ENCODE measurements at regions not wholly inside any gene's neighbourhood (a gene's known extent, or its start where the extent isn't known, plus 50 kb on each side); places are given as distances from the start of the nearest gene placed in this dataset.
"Not testable (repeated sequence)": the region's sequence is repeated elsewhere in the genome, so short reads cannot be mapped to it uniquely, and the experiment has no call there.

- DNase-seq, result no peak
These were observed 927.6 kb downstream of the TSN start for GRCh38 chr2:122683018-122683417.

- no peak for DNase-seq
These were observed 937.1 kb downstream of the TSN start for GRCh38 chr2:122692400-122693083.

GRCh38 chr2:122697415-122697814 is 942.0 kb downstream of the TSN start:
- DNase-seq, result no peak

GRCh38 chr2:122703676-122704075 is 948.2 kb downstream of the TSN start:
- no peak for DNase-seq

- no peak for DNase-seq
These were observed 948.7 kb downstream of the TSN start for GRCh38 chr2:122704109-122704563.

GRCh38 chr2:122705746-122706145 is 950.3 kb downstream of the TSN start:
- no peak for DNase-seq

- DNase-seq, result no peak
These were observed 951.3 kb downstream of the TSN start for GRCh38 chr2:122706757-122707223.

GRCh38 chr2:122707224-122707824 is 951.9 kb downstream of the TSN start:
- DNase-seq, result no peak

GRCh38 chr2:122710049-122710448 is 954.6 kb downstream of the TSN start:
- no peak for DNase-seq

GRCh38 chr2:122713800-122714199 is 958.3 kb downstream of the TSN start:
- no peak for DNase-seq

- not testable (repeated sequence) for DNase-seq
These were observed 965.4 kb downstream of the TSN start for GRCh38 chr2:122720822-122721221.

- no peak for DNase-seq
These were observed 979.4 kb downstream of the TSN start for GRCh38 chr2:122734766-122735424.

GRCh38 chr2:122736279-122736678 is 980.8 kb downstream of the TSN start:
- peak; percentile 72 for DNase-seq

- DNase-seq, result no peak
These were observed 982.1 kb downstream of the TSN start for GRCh38 chr2:122737429-122738077.

GRCh38 chr2:122739732-122740593 is 984.5 kb downstream of the TSN start:
- no peak for DNase-seq

GRCh38 chr2:122740594-122740948 is 985.1 kb downstream of the TSN start:
- no peak for DNase-seq

- no peak for DNase-seq
These were observed 986.0 kb downstream of the TSN start for GRCh38 chr2:122741403-122741802.

- DNase-seq, result no peak
These were observed 987.7 kb downstream of the TSN start for GRCh38 chr2:122743021-122743675.

GRCh38 chr2:122745603-122746002 is 990.2 kb downstream of the TSN start:
- no peak for DNase-seq

GRCh38 chr2:122747670-122748069 is 992.2 kb downstream of the TSN start:
- DNase-seq, result no peak

GRCh38 chr2:122748552-122749011 is 993.1 kb downstream of the TSN start:
- DNase-seq, result no peak

GRCh38 chr2:122749405-122749804 is 994.0 kb downstream of the TSN start:
- DNase-seq, result no peak
